HCT116 (cell line): ENCODE measurements at regions not wholly inside any gene's neighbourhood (a gene's known extent, or its start where the extent isn't known, plus 50 kb on each side); places are given as distances from the start of the nearest gene placed in this dataset.

Source experiments
- ATAC-seq: fragments of 200-7000 bp; cut with Tn5 transposase; 2 replicates; pipeline ENCODE4 v1.9.1; 2020; ENCODE audit warnings: mild to moderate bottlenecking, moderate library complexity
- BruUV-seq: library from RNA; stranded (reverse); fragments of 400-500 nt; replicated peaks from 2 replicates; lab custom pipeline; 2021; lab: Mats Ljungman, UMichigan
- CTCF ChIA-PET: fragments of 300-600 bp; sonication (Branson Sonifier 250); formaldehyde crosslinking; loops from one replicate; lab custom pipeline; 2021; ENCODE audit warnings: antibody characterized with exemption; lab: Charles Lee
- POLR2A ChIA-PET: fragments of 300-600, 350-600 bp; sonication (Branson Sonifier 250); formaldehyde crosslinking; loops from one replicate; lab custom pipeline; 2021; ENCODE audit warnings: antibody characterized with exemption; lab: Charles Lee
- RAD21 ChIA-PET, 2 experiments: fragments of 300-600 bp; sonication (Branson Sonifier 250); formaldehyde crosslinking; loops; one replicate each; lab custom pipeline; 2023; ENCODE audit warnings: low total read pairs in 2 of 2; ENCODE audit not compliant: uncharacterized antibody in 2 of 2, unreplicated experiment in 2 of 2, low non-redundant PET in 1 of 2; lab: Charles Lee
- DNase-seq: peaks from one replicate; pipeline ENCODE4 v3.0.0-alpha.2; 2010; ENCODE audit warnings: low read depth, low spot score
- H2AFZ ChIP-seq: fragments of 200-600 bp; shearing (Covaris generic), sonication (generic); 2 replicates; pipeline ENCODE4 v1.6.1; 2017; ENCODE audit warnings: low read depth, mixed run types, mixed read lengths, antibody characterized with exemption, low read length; ENCODE audit not compliant: poor library complexity, severe bottlenecking
- H3K27ac ChIP-seq: 2 replicates; pipeline ENCODE4 v1.5.1; 2012; ENCODE audit warnings: low read depth, low read length
- H3K27me3 ChIP-seq: fragments of 200-600 bp; sonication (generic); 2 replicates; pipeline ENCODE4 v1.6.1; 2016; ENCODE audit warnings: mixed run types, low read length, mixed read lengths; ENCODE audit not compliant: insufficient read depth
- H3K36me3 ChIP-seq, 2 experiments: fragments of 200-500 bp in 1 of 2; fragments of 200-600 bp in 1 of 2; sonication (Bioruptor generic) in 1 of 2; sonication (generic) in 1 of 2; 2 replicates each; pipeline versions ENCODE4 v1.5.1 to v1.6.1; 2014 to 2016; ENCODE audit warnings: low read length in 2 of 2, inconsistent platforms in 1 of 2, mixed read lengths in 1 of 2, mixed run types in 1 of 2; ENCODE audit not compliant: insufficient read depth in 2 of 2, control insufficient read depth in 1 of 2
- H3K4me1 ChIP-seq, 2 experiments: fragments of 200-600 bp in 1 of 2; sonication (generic) in 1 of 2; 2 replicates each; pipeline versions ENCODE4 v1.5.1 to v1.6.1; 2012 to 2017; ENCODE audit warnings: low read length in 2 of 2, inconsistent platforms in 1 of 2, mild to moderate bottlenecking in 1 of 2, mixed read lengths in 1 of 2, mixed run types in 1 of 2, moderate library complexity in 1 of 2; ENCODE audit not compliant: insufficient read depth in 2 of 2, control insufficient read depth in 1 of 2
- H3K4me2 ChIP-seq: fragments of 200-600 bp; sonication (generic); 2 replicates; pipeline ENCODE4 v1.6.1; 2017; ENCODE audit warnings: mixed run types, low read length, mixed read lengths
- H3K4me3 ChIP-seq, 2 experiments: fragments of 200-600 bp in 1 of 2; sonication (generic) in 1 of 2; replicated peaks in 1 of 2; 2 replicates each; pipeline ENCODE4 v1.5.1; 2011 to 2016; ENCODE audit warnings: low read length in 2 of 2, control low read depth in 1 of 2, low read depth in 1 of 2, mild to moderate bottlenecking in 1 of 2, mixed read lengths in 1 of 2, mixed run types in 1 of 2
- H3K79me2 ChIP-seq: fragments of 200-600 bp; sonication (generic); 2 replicates; pipeline ENCODE4 v1.6.1; 2017; ENCODE audit warnings: mild to moderate bottlenecking, mixed run types, low read length, moderate library complexity, mixed read lengths; ENCODE audit not compliant: insufficient read depth
- H3K9ac ChIP-seq: fragments of 200-600 bp; sonication (generic); 2 replicates; pipeline ENCODE4 v1.6.1; 2016; ENCODE audit warnings: low read length, mixed read lengths
- H3K9me2 ChIP-seq: fragments of 200-600 bp; sonication (generic), shearing (Covaris generic); 2 replicates; pipeline ENCODE4 v1.6.1; 2017; ENCODE audit warnings: mixed run types, mild to moderate bottlenecking, moderate library complexity; ENCODE audit not compliant: insufficient read depth
- H3K9me3 ChIP-seq, 2 experiments: fragments of 200-500 bp in 1 of 2; fragments of 200-600 bp in 1 of 2; sonication (Bioruptor generic) in 1 of 2; sonication (generic) in 1 of 2; 2 replicates each; pipeline ENCODE4 v1.6.1; 2014 to 2017; ENCODE audit warnings: low read length in 2 of 2, mixed read lengths in 2 of 2, inconsistent platforms in 1 of 2, low read depth in 1 of 2, mild to moderate bottlenecking in 1 of 2, mixed run types in 1 of 2, moderate library complexity in 1 of 2; ENCODE audit not compliant: control insufficient read depth in 1 of 2, insufficient read depth in 1 of 2
- H4K20me1 ChIP-seq: fragments of 200-600 bp; sonication (generic), shearing (Covaris generic); 2 replicates; pipeline ENCODE4 v1.6.1; 2017; ENCODE audit warnings: mixed run types, mild to moderate bottlenecking, moderate library complexity; ENCODE audit not compliant: insufficient read depth
- CEBPB ChIP-seq: IDR thresholded peaks from 2 replicates; pipeline ENCODE4 v1.6.1; 2012; ENCODE audit warnings: low read depth
- EGR1 ChIP-seq: IDR thresholded peaks from 2 replicates; pipeline ENCODE4 v1.6.1; 2012; ENCODE audit warnings: low read depth
- ELF1 ChIP-seq: IDR thresholded peaks from 2 replicates; pipeline ENCODE4 v1.6.1; 2012; ENCODE audit warnings: low read depth, borderline replicate concordance
- EZH2 ChIP-seq: fragments of 200-600 bp; sonication (generic); IDR thresholded peaks from 2 replicates; pipeline ENCODE4 v1.6.1; 2017; ENCODE audit warnings: antibody characterized with exemption, mixed run types
- EZH2phosphoT487 ChIP-seq: fragments of 200-600 bp; IDR thresholded peaks from 2 replicates; pipeline ENCODE4 v1.6.1; 2018; ENCODE audit warnings: antibody characterized with exemption, borderline replicate concordance
- FOSL1 ChIP-seq: IDR thresholded peaks from 2 replicates; pipeline ENCODE4 v1.6.1; 2012; ENCODE audit warnings: low read depth
- JUND ChIP-seq: IDR thresholded peaks from 2 replicates; pipeline ENCODE4 v1.6.1; 2012
- POLR2AphosphoS5 ChIP-seq: IDR thresholded peaks from 2 replicates; pipeline ENCODE4 v1.6.1; 2011; ENCODE audit warnings: mild to moderate bottlenecking, low read depth, low read length, moderate library complexity
- RAD21 ChIP-seq: IDR thresholded peaks from 2 replicates; pipeline ENCODE4 v1.6.1; 2012; ENCODE audit warnings: low read depth, mild to moderate bottlenecking
- SIN3A ChIP-seq: IDR thresholded peaks from 2 replicates; pipeline ENCODE4 v1.6.1; 2012; ENCODE audit warnings: low read depth
- SP1 ChIP-seq: IDR thresholded peaks from 2 replicates; pipeline ENCODE4 v1.6.1; 2012; ENCODE audit warnings: low read depth
- YY1 ChIP-seq: IDR thresholded peaks from 2 replicates; pipeline ENCODE4 v1.6.1; 2011; ENCODE audit warnings: low read length, low read depth, moderate library complexity, mild to moderate bottlenecking; ENCODE audit not compliant: insufficient replicate concordance; ENCODE audit errors: extremely low read depth
- ZNF274 ChIP-seq: fragments of 200-500 bp; sonication (Bioruptor generic); IDR thresholded peaks from 2 replicates; pipeline ENCODE4 v1.6.1; 2014; ENCODE audit warnings: mild to moderate bottlenecking, low read depth, low read length, inconsistent platforms
- intact Hi-C: fragments of 100-400 bp; cut with micrococcal nuclease; formaldehyde crosslinking; loops from 2 replicates; pipeline ENCODE4 v1.10.0; 2022
- TF ChIP-seq, protein P1 (sequence below): IDR thresholded peaks from 2 replicates; pipeline ENCODE4 v1.6.1; 2012
- TF ChIP-seq, protein P2 (sequence below): IDR thresholded peaks from 2 replicates; pipeline ENCODE4 v1.6.1; 2012; ENCODE audit warnings: low read depth

DNA sequence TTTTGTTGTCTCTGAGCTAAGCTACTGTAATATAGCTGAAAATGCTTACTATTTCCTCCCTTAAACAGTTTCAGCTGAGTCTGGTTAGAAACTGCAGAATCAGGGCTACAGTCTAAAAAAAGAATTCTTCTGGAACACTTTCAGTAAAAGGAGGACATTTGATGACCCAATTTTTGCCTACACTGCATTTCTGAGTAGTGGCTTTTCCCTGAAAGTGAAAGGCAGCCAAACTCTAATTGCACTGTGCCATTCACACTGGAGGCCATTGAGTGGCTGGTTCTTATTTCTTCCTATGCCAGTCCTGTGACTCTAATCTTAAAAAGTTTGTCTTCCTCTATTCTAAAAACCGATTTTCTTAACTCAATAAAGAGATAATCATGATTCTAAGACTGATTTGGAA is 526.0 kb downstream of the CFAP47 start:
- Histone ChIP-seq H3K79me2 (no peaks in the 10 kb centered on the region), H3K9me2 (no peaks in the 10 kb centered on the region), H3K27ac (no peak overlapping the region), H3K4me3 (no peak overlapping the region), H3K36me3 (no peaks in the 10 kb centered on the region), H3K9me3 (no peaks in the 10 kb centered on the region; a peak in 1 of 4 replicates), H3K9ac (no peak overlapping the region), H3K27me3 (no peaks in the 10 kb centered on the region), H3K4me2 (no peak overlapping the region), H2AFZ (no peak overlapping the region), H4K20me1 (no peaks in the 10 kb centered on the region), H3K4me1 (no peaks in the 10 kb centered on the region)
- DNase-seq: no peak
- RAD21 ChIA-PET: no interaction called here
- CTCF ChIA-PET: no interaction called here
- POLR2A ChIA-PET: no interaction called here
- no TSS peak for BruUV-seq
- intact Hi-C loops: no loop called here
- no peak for ATAC-seq
- no peak for TF ChIP-seq JUND
- no peak for TF ChIP-seq EZH2
- TF ChIP-seq RAD21: no peak
- TF ChIP-seq YY1: no peak
- TF ChIP-seq SIN3A: no peak
- no peak for TF ChIP-seq EZH2phosphoT487
- TF ChIP-seq, protein P1, sequence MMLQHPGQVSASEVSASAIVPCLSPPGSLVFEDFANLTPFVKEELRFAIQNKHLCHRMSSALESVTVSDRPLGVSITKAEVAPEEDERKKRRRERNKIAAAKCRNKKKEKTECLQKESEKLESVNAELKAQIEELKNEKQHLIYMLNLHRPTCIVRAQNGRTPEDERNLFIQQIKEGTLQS: no peak
- TF ChIP-seq EGR1: no peak
- no peak for TF ChIP-seq POLR2AphosphoS5
- no peak for TF ChIP-seq SP1
- TF ChIP-seq, protein P2, sequence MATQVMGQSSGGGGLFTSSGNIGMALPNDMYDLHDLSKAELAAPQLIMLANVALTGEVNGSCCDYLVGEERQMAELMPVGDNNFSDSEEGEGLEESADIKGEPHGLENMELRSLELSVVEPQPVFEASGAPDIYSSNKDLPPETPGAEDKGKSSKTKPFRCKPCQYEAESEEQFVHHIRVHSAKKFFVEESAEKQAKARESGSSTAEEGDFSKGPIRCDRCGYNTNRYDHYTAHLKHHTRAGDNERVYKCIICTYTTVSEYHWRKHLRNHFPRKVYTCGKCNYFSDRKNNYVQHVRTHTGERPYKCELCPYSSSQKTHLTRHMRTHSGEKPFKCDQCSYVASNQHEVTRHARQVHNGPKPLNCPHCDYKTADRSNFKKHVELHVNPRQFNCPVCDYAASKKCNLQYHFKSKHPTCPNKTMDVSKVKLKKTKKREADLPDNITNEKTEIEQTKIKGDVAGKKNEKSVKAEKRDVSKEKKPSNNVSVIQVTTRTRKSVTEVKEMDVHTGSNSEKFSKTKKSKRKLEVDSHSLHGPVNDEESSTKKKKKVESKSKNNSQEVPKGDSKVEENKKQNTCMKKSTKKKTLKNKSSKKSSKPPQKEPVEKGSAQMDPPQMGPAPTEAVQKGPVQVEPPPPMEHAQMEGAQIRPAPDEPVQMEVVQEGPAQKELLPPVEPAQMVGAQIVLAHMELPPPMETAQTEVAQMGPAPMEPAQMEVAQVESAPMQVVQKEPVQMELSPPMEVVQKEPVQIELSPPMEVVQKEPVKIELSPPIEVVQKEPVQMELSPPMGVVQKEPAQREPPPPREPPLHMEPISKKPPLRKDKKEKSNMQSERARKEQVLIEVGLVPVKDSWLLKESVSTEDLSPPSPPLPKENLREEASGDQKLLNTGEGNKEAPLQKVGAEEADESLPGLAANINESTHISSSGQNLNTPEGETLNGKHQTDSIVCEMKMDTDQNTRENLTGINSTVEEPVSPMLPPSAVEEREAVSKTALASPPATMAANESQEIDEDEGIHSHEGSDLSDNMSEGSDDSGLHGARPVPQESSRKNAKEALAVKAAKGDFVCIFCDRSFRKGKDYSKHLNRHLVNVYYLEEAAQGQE: no peak
- no peak for TF ChIP-seq ZNF274
- no peak for TF ChIP-seq FOSL1
- TF ChIP-seq ELF1: no peak
- no peak for TF ChIP-seq CEBPB
